ENCODE measurements at regions not wholly inside any gene's neighbourhood (a gene's known extent, or its start where the extent isn't known, plus 50 kb on each side); places are given as distances from the start of the nearest gene placed in this dataset.

- TF ChIP-seq POLR2A (IDR thresholded peaks at IDR 0.05; ENCODE audit: low read depth, low read length) (no peak), POLR2AphosphoS5 (IDR thresholded peaks at IDR 0.05; ENCODE audit: low read depth, low read length) (no peak)
Observed at GRCh38 chr11:29914203-29914930, 102.5 kb downstream of the KCNA4 start.
